SKM-1 treated with dmso at 0.1 percent for 144 hours (cell line): ENCODE measurements at regions not wholly inside any gene's neighbourhood (a gene's known extent, or its start where the extent isn't known, plus 50 kb on each side); places are given as distances from the start of the nearest gene placed in this dataset.
"Not testable (repeated sequence)": the region's sequence is repeated elsewhere in the genome, so short reads cannot be mapped to it uniquely, and the experiment has no call there.

Experiments used
- DNase-seq: peaks from one replicate; lab custom pipeline; 2025; ENCODE audit not compliant: unreplicated experiment; lab: John Stamatoyannopoulos, UW

DNA sequence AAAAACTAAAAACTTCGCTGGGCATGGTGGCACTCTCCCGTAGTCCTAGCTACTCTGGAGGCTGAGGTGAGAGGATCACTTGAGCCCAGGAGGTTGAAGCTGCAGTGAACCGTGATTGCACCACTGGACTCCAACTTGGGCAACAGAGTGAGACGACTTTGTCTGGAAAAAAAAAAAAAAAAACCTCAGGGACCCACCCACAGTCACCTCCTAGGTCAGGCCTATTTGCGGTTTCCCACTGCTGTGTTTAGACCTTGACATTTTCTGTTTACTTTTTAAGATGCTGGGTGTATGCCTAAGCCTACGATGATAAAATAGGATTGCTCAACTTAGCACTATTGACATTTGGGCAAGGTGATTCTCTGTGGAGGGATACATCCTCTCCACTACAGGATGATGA, 197.4 kb upstream of the TBL1X start:
- DNase-seq: no peak

DNA sequence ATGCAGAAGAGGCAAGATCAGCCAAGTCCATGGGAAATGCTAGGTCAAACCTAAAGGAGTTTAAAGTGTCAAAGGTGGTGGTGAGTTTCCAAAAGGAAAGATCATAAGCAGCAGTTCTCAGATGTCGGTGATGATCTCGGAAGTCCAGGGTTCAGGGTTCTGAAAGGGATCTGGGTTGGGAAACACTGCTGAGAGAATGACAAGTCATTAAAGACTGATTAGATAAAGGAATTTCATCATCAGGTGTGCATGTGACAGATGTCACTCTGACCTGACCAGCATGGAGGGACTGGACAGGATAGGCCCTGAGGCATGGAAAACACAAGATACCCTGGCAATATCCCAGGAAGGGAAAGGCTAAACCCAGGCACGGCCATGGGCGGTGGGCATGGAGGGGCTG, 195.7 kb upstream of the TBL1X start:
- DNase-seq: no peak

DNA sequence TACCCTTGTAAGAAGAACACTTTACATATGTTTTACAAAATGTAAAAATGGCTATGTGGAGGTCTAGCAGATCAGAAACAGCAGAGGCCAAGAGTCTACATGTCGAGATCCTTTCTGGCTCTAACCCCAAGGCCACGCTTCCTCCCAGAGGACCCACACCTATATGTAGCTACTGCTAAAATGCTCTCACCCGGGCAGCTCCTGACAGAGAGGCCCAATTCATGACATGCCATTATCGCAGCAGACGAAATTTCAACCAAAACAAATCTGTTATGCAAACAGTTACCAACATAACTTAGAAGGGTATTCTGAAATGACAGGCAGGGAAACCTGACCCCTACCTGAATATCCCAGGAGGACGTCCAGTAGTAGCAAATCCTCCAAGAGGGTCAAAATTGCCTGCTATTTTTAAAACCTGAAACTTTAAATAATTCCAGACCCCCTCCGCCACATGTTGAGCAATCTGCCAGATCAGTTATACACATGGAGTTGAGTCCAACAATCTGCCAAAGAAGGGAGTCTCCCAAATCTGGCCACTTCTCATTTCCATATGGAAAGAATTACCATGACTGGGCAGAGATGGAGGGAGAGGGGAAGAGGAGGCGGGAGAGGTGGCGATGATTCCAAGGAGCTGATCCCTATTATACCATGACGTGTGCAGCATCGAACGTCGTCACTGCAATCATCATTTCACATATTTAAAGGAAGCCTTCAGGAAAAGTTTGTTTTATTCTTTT, 192.9 kb upstream of the TBL1X start:
- no peak for DNase-seq

DNA sequence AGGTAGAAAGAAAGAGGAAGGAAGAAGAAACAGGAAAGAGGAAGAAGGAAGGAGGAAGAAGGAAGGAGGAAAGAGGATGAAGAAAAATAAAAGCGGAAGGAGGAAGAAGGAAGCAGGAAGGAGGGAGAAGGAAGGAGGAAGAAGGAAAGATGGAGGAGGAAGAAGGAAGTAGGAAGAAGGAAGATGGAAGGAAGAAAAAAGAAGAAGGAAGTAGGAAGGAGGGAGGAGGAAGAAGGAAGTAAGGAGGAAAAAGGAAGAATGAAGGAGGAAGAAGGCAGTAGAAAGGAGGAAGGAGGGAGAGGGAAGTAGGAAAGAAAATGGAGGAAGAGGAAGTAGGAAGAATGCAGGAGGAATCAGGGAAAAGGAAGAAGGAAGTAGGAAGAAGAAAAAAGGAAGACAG, 191.1 kb upstream of the TBL1X start:
- DNase-seq: no peak

DNA sequence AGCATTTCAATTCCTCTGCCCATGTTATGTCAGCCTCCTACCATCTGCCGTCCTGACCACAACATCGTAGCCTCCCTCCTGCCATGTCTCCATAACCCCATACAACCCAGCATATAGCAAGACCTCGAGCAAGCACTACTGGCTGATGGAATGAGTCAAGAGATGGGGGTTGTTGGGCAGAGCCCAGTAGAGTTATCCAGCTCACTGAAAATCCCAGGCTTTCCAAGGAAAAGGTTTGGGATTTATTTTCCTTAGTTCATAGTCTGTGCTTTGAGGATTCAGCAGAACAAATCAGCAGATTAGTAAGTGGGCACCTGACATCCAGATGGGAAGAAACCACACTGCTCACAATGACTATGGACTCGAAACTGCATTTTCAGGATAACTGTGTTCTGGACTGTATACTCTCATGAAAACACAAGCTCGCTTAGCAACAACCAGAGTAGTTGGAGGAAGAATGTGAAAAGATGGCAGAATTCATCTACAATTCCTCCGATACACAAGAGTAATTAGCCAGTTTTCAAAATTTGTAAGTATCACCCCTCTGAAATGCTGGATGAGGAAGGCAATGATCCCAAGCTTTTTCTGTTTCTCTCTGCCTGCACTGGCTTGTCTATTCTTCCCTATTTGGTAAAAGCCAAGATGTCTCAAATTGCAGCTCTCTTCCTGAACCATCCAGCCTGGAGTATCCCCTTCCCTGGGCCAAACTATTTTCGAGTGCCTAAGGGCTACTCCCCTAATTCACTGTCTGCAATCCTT, 186.2 kb upstream of the TBL1X start:
- DNase-seq: no peak

DNA sequence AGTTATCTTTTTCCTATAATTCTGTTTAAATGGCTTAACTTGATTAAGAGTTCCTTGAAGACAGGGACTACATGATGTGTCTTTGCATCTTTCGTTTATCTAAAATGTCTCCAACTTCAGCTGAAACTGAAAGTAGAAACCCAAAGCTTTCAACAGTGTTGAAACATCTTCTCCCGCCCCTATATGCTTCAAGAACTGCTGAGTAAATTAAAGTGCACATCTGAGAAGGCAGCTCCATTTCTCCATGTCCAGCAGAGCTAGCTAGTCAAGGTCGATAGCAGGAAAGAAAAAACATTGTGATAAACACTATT, 185.7 kb upstream of the TBL1X start:
- no peak for DNase-seq

DNA sequence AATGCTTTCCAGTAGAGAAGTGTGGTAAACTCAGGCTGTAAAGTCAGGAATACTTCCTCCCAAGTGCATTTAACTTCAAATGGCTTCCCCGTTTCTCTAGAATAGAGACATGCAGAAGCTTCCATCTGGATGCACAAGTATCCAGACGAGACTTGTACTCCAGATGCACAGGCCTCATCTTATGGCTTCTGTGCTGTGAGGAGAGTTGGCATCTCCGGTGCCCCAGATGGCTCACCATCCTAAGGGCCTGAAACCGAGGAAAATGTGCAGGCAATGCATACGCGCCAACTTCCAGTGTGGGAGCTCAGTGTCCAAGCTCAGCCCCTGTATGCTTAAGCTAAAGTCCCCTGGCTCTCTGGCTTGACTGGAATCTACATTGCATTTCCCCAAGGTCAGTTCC, 184.0 kb upstream of the TBL1X start:
- no peak for DNase-seq

DNA sequence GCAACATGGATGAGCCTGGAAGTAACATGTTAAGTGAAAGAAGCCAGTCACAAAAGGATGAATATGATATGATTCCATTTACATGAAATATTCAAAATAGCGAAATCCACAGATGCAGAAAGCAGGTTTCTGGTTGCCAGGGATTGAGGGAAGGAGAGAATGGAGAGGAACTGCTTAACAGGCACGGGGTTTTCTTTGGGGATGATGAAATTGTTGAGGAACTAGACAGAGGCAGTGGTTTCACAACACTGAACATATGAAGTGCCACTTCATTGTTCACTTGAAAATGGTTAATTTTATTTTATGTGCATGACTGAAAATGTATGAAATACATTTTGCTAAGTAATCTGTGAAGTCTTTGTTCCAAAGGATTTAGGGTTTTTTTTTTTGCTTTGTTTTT, 182.5 kb upstream of the TBL1X start:
- peak; percentile 36 for DNase-seq

DNA sequence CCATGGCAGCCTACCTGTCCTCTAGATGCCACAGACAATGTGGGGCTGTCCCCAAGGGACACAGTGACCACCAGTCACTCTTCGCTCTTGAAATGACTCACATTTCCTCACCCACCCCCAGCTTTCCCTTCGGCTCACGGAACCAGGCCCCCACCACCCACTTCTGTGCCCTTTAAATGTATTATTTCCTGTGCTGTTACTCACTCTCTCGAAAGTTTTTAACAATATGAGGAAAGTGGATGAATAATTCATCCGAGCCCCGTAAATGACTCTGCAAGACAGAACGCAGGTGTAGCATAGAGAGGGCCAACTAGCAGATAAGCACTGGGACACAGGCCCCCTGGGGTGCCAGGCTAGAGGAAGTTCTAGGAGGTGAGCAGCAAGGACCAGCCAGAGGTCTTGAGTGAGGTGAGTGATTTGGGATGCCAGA, 179.5 kb upstream of the TBL1X start:
- DNase-seq: no peak

DNA sequence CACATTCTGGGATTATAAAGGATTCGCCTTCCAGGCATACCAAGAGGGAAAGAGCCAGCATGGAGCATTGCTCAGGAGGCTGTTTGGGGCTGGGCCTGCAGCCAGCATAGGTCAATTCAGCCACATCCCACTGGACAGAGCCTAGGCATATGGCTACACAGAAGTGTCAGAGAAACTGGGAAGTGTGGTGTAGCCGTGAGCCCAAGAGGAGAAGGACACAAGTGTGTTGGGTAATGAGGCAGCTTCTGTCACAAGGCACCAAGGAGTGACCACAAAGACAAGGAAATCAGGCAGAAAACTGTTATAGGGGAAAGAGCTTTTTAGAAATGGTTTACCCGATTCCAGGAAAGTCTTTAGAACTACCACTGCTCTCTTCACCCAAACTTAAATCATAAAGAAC, 178.6 kb upstream of the TBL1X start:
- peak; percentile 11 for DNase-seq

DNA sequence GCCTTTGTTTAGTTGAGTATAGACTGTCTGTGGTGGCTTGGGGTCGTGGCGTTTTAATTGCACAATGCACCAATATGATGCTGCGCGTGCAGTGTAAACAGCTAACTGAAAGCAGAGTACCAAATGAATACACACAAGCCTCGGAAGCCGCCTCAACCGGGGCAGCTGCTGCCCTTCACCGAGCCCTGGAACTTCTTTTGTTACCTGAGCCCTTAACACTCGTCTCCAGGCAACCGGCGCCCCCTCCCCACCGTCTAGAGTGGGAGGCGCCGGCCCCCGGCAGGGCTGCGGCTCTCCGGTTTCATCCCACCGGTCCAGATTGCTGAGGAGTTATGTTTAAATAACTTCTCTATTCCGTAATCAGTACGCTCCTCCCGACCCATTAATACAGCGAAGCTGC, 173.2 kb upstream of the TBL1X start:
- DNase-seq: no peak

DNA sequence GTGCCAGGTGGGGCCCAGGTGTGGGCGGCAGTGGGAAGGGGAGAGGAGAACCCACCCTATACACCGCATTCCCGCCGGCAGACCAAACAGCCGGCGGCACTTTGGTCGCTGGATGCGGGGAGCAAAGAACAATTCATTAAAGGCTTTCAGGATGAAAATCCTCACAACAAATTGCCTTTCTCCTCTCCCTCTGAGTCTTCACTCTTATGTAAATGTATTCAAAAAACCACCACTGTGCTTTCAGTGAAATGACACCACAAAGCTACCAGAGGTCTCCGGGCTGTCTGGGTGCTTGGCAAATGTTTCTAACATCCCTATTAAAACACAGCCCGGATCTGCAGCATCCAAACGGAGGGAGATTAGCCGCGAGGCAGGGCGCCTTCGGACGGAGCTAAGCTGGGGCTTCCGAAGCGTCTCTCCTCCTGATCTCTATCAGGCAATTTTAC, 171.8 kb upstream of the TBL1X start:
- DNase-seq: no peak

DNA sequence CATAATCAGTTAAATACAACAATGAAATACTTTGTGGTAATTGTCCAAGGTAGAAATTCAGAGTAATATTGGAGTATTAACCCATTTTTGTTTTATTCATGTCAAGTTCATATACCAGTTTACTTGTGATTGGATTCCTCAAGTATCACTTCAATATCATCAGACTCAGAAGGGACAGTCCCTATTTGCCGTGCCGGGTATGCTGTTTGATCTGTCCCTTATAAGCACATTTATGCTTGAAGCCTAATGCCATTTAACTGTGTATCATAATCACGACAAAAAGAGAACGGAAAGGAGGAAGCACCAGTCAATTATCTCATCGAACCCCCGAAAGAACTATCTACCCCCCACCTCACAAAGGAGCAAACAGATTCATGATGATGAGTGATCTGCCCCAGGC, 171.0 kb upstream of the TBL1X start:
- no peak for DNase-seq

DNA sequence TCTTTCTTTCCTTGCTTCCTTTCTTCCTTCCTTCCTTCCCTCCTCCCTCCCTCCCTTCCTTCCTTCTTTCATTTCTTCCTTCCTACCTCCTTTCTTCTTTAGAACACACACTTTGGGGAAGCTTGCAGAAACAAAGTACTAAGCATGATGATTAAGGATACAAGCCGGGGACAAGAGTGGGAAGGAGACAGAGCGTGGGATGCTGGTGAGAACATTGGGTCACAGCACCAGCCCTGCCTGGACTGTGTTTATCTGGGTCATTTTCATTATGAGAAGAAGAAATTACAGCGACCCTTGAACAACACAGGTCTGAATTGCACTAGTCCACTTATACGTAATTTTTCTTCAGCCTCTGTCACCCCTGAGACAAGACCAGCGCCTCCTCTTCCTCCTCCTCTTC, 169.3 kb upstream of the TBL1X start:
- no peak for DNase-seq

DNA sequence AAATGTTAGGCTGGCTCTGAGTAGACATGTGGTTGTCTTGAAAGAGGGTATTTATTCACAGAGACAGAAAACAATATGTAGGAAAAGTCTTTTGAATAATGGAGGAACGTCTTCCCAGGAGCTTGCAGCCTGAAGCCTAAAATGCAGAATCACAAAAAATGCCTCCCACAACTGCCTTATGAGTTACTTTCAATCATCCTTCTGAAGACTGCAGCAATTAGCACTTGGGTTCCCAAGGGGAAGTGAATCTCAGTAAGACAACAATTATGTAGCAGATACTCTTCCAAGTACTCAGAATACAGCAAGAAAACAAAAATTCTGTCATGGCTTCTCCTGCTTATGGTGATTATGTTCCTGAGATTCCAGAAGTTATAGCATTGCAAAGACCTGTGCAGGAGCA, 166.6 kb upstream of the TBL1X start:
- no peak for DNase-seq

DNA sequence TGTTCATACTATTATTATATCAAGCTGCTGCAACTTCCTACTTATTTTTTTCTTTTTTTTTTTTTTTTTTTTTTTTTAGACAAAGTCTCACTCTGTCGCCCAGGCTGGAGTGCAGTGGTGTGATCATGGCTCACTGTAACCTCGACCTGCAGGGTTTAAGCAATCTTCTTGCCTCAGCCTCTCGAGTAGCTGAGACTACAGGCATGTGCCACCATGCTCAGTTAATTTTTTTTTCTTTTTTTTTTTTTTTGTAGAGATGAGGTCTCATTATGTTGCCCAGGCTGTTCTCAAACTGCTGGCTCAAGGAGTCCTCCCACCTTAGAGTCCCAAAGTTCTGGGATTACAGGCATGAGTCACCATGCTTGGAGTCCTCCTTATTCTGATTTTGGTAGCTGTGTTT, 165.2 kb upstream of the TBL1X start:
- not testable (repeated sequence) for DNase-seq

DNA sequence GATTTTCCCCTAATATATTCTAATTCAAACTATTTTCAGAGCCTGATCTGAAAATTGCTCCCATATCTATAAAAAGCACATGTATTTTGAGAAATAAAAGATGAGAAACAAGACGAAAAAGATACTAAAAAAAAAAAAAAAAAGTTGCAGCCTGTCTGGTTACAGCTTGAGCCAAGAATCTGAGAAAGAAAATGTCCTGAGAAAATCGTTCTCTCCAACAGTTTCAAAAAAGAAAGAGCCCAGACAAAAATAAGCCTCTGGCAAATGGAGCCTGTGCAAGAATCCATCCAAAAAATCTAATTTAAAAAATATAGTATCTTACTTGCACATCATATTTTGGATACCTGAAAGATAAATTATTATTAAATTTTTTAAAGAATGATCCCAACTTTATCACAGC, 163.0 kb upstream of the TBL1X start:
- DNase-seq: no peak

DNA sequence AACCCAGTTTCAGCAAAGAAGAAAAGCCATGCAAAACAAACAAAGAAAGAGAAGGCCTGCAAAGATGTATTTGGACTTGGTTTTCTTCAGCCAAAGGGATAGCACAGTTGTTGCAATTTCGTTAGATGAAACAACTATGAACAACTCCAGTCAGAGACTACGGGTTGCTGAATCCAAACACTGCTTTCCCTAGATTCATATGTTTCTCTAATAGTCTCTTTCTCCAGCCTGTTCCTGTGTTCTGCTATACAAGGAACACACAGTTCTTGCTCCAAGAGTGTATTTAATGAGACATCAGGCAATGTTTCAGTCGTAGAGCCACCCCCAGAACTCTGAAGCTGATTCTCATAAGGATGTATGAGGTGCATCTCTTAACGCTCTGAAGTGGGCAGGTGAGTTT, 162.5 kb upstream of the TBL1X start:
- DNase-seq: no peak

DNA sequence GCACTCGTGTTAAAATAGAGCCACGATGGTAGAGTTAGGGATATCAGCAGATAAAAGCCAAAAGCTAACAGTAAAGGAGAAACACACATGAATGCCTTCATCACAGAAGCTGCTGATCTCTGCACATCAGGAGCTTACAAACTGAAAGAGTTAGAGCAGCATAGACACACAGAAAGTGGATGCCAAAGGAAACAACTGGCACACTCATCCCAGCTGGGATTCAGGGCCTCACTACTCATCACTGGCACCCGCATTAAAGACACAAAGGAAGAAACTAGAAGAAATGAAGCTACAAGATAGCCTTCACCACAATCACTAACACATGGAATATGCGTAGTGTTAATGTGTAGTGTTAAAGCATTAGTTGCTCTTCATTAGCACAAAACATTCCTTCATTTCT, 156.4 kb upstream of the TBL1X start:
- DNase-seq: no peak

DNA sequence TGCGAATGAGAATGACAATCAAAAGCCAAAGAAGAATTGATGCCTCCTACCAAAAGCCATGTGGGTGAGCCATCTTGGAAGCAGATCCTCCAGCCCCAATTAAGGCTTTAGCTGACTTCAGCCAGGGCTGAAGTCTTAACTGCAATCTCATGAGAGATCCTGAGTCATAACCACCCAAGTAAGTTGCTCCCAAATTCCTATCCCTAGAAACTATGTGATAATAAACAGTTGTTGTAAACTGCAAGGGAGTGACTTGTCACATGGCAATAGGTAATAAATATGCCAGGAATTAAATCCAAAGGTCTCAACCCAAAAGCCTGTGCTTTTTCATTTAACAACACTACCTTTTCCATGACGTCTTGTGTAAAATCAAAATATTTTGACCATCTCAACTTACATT, 154.2 kb upstream of the TBL1X start:
- DNase-seq: no peak

DNA sequence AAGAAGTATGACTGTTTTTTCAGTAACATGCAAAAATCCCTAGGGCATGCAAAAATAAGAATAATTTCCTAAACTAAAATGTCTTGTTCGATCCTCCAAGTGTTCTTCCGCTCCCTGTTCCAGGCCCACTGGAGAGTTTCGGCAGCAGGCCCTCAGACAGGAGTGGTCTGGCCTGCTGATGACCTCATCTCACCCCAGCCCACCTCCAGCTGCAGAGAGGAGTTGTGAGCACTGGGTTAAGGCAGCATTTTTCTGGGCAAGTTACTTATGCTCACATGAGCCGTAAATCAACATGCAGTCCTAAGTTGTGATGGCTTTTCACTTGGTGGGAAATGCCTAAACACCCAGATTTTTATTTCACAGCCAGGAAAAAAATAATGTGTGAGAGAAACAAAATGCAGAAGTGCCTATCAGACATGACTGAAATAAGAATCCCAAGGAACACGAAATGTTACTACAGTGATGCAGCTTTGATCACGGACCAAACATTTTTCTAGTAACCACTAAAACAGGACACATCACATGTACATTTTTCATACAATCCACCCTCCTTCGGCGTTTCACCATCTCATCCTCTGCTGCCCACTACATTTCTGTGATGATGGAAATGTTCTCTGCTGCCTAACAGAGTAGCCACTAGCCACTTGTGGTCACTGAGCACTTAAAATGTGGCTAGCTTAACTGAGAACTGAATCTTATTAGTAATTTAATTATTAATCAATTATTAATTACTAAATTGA, 153.3 kb upstream of the TBL1X start:
- DNase-seq: no peak
